ENCODE measurements at regions not wholly inside any gene's neighbourhood (a gene's known extent, or its start where the extent isn't known, plus 50 kb on each side); places are given as distances from the start of the nearest gene placed in this dataset.

- CTCF ChIA-PET: no interaction called here
Measured at GRCh38 chr10:90326498-90327267, 531.2 kb downstream of the HTR7 start.

GRCh38 chr10:90327611-90328010 lies 530.2 kb downstream of the HTR7 start:
- no peak overlapping the region for H3K4me3 Mint-ChIP-seq
- intact Hi-C loops (cut with micrococcal nuclease): no loop called here
- H3K36me3 Mint-ChIP-seq: no peaks in the 10 kb centered on the region
- ChIA-PET CTCF (interaction anchor here (0.5 kb wide), 1 partner anchor 177 kb away, joined by 3 read pairs; no protein-coding TSS in a partner anchor), POLR2A (no interaction called here)
- H3K27me3 Mint-ChIP-seq: no peaks in the 10 kb centered on the region
- H3K27ac Mint-ChIP-seq: no peak overlapping the region
- H3K4me1 Mint-ChIP-seq (ENCODE audit: low read depth): no peaks in the 10 kb centered on the region
- H3K9me3 Mint-ChIP-seq: no peaks in the 10 kb centered on the region
- DNase-seq: no peak

More at GRCh38 chr10:90326498-90327267, 531.2 kb downstream of the HTR7 start:
- H3K27ac Mint-ChIP-seq: no peak overlapping the region
- DNase-seq: no peak
- intact Hi-C loops (cut with micrococcal nuclease): no loop called here
- POLR2A ChIA-PET: no interaction called here
- no peaks in the 10 kb centered on the region for H3K9me3 Mint-ChIP-seq
- no peaks in the 10 kb centered on the region for H3K4me1 Mint-ChIP-seq (ENCODE audit: low read depth)
- H3K36me3 Mint-ChIP-seq: no peaks in the 10 kb centered on the region
- no peaks in the 10 kb centered on the region for H3K27me3 Mint-ChIP-seq
- H3K4me3 Mint-ChIP-seq: no peak overlapping the region

DNA sequence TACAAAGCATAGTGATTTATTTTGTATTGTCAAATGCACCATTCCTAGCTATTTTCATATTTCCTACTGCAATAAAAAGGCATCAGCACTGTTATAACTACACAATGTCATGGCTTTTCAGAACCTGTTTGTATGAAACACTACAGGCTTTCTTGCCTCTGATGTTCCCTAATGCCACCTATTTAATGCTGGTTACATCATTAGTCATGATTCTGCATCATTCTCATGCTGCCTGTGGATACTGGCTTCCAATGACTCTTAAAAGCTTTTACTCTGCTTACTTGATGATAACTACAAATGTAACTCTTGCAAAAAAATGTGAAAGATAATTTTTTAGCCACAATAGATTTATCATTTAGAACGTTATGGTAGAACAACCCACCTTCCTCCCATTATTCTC lies 529.4 kb downstream of the HTR7 start:
- H3K36me3 Mint-ChIP-seq: no peaks in the 10 kb centered on the region
- no peak overlapping the region for H3K27ac Mint-ChIP-seq
- no peaks in the 10 kb centered on the region for H3K27me3 Mint-ChIP-seq
- POLR2A ChIA-PET: no interaction called here
- intact Hi-C loops (cut with micrococcal nuclease): no loop called here
- CTCF ChIA-PET: no interaction called here
- no peak for DNase-seq
- H3K9me3 Mint-ChIP-seq: no peaks in the 10 kb centered on the region
- no peaks in the 10 kb centered on the region for H3K4me1 Mint-ChIP-seq (ENCODE audit: low read depth)
- no peak overlapping the region for H3K4me3 Mint-ChIP-seq

GRCh38 chr10:90328896-90329295 lies 528.9 kb downstream of the HTR7 start:
- no peaks in the 10 kb centered on the region for H3K4me1 Mint-ChIP-seq (ENCODE audit: low read depth)
- no peak for DNase-seq
- H3K9me3 Mint-ChIP-seq: no peaks in the 10 kb centered on the region
- no peaks in the 10 kb centered on the region for H3K27me3 Mint-ChIP-seq
- H3K36me3 Mint-ChIP-seq: no peaks in the 10 kb centered on the region
- ChIA-PET POLR2A (no interaction called here), CTCF (no interaction called here)
- intact Hi-C loops (cut with micrococcal nuclease): no loop called here
- H3K27ac Mint-ChIP-seq: no peak overlapping the region
- no peak overlapping the region for H3K4me3 Mint-ChIP-seq

DNA sequence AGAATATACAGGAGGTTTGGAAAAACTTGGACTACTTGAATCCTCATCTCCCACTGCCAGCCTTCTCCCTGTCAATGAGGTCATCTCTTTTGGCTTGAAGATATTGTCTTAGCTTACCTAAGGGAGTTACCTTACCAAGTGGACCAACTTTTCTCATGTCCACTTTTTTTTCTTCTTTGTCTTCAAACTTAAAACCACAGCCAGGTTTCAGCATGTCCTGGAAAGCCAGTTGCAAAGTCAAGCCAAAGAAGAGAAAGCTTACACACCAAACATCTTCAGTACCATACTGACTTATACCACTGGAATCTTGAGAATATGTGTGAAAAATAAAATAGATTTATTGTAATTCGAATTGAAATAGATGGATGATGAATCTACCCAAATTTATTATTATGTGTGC lies 520.5 kb downstream of the HTR7 start:
- CTCF ChIA-PET: no interaction called here
- Mint-ChIP-seq H3K36me3 (no peaks in the 10 kb centered on the region), H3K27me3 (no peaks in the 10 kb centered on the region)

GRCh38 chr10:90342480-90342879 lies 515.4 kb downstream of the HTR7 start:
- Mint-ChIP-seq H3K9me3 (no peaks in the 10 kb centered on the region), H3K4me1 (ENCODE audit: low read depth) (no peaks in the 10 kb centered on the region), H3K4me3 (no peak overlapping the region), H3K27me3 (no peaks in the 10 kb centered on the region), H3K27ac (no peak overlapping the region), H3K36me3 (no peaks in the 10 kb centered on the region)
- intact Hi-C loops (cut with micrococcal nuclease): no loop called here
- ChIA-PET CTCF (no interaction called here), POLR2A (no interaction called here)
- no peak for DNase-seq

More for the DNA sequence above, 520.5 kb downstream of the HTR7 start:
- Mint-ChIP-seq H3K9me3 (no peaks in the 10 kb centered on the region), H3K4me3 (no peak overlapping the region), H3K4me1 (ENCODE audit: low read depth) (no peaks in the 10 kb centered on the region), H3K27ac (no peak overlapping the region)
- DNase-seq: no peak
- intact Hi-C loops (cut with micrococcal nuclease): no loop called here
- POLR2A ChIA-PET: no interaction called here

- Mint-ChIP-seq H3K36me3 (no peaks in the 10 kb centered on the region), H3K4me3 (no peak overlapping the region), H3K4me1 (ENCODE audit: low read depth) (no peaks in the 10 kb centered on the region), H3K27me3 (no peaks in the 10 kb centered on the region), H3K27ac (no peak overlapping the region), H3K9me3 (no peaks in the 10 kb centered on the region)
- ChIA-PET CTCF (no interaction called here), POLR2A (no interaction called here)
- no peak for DNase-seq
- intact Hi-C loops (cut with micrococcal nuclease): no loop called here
Measured at GRCh38 chr10:90344226-90344625, 513.6 kb downstream of the HTR7 start.

GRCh38 chr10:90347239-90347638 lies 510.6 kb downstream of the HTR7 start:
- H3K27ac Mint-ChIP-seq: no peak overlapping the region
- H3K9me3 Mint-ChIP-seq: no peaks in the 10 kb centered on the region
- H3K36me3 Mint-ChIP-seq: no peaks in the 10 kb centered on the region
- H3K4me3 Mint-ChIP-seq: no peak overlapping the region
- no peak for DNase-seq
- H3K4me1 Mint-ChIP-seq (ENCODE audit: low read depth): no peaks in the 10 kb centered on the region
- no peaks in the 10 kb centered on the region for H3K27me3 Mint-ChIP-seq
- ChIA-PET POLR2A (no interaction called here), CTCF (no interaction called here)
- intact Hi-C loops (cut with micrococcal nuclease): no loop called here

DNA sequence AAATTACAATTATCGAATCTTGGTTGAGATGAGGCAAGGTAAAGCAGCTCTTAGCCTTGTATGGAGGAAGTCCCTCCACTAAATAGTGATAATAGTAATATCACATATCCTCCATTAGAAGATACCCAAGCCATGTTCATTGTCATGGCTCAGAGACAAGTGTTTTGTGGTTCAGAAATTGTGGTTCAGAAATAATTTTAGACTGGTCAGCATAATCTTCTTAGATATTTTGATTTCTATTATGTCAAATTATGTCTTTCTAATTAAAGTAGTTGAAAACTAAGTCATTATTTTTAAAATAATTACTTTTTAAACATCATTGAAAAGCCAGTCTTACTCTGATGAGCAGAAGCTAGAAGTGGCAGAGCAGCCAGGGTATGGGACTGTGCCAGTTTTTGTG lies 507.7 kb downstream of the HTR7 start:
- no peaks in the 10 kb centered on the region for H3K9me3 Mint-ChIP-seq
- POLR2A ChIA-PET: no interaction called here
- H3K4me3 Mint-ChIP-seq: no peak overlapping the region
- H3K27me3 Mint-ChIP-seq: no peaks in the 10 kb centered on the region
- CTCF ChIA-PET: no interaction called here
- no peaks in the 10 kb centered on the region for H3K4me1 Mint-ChIP-seq (ENCODE audit: low read depth)
- H3K27ac Mint-ChIP-seq: no peak overlapping the region
- no peaks in the 10 kb centered on the region for H3K36me3 Mint-ChIP-seq
- no peak for DNase-seq
- intact Hi-C loops (cut with micrococcal nuclease): no loop called here

DNA sequence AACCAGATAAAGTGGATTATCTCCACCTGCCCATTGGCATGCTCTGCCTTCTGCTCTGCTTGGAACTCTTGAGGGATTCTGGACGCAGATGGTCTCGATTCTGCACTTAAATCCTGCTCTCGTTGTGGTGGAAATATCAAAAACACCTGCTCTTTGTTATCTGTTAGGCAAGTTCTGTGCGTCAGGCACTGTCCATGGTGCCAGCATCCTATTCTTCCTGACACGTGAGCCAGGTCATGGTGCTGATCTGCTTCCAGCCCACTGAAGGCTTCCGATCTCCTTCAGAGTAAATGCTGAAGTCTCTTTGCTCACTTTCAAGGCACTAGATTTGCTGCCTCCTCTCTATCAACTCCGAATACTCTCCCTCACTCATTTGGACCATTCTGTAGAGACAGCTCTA lies 505.6 kb downstream of the HTR7 start:
- no peak overlapping the region for H3K4me3 Mint-ChIP-seq
- H3K27me3 Mint-ChIP-seq: no peaks in the 10 kb centered on the region
- CTCF ChIA-PET: no interaction called here
- no peaks in the 10 kb centered on the region for H3K4me1 Mint-ChIP-seq (ENCODE audit: low read depth)
- no peaks in the 10 kb centered on the region for H3K9me3 Mint-ChIP-seq
- H3K27ac Mint-ChIP-seq: no peak overlapping the region
- H3K36me3 Mint-ChIP-seq: no peaks in the 10 kb centered on the region
- no peak for DNase-seq
- intact Hi-C loops (cut with micrococcal nuclease): no loop called here
- POLR2A ChIA-PET: no interaction called here

- Mint-ChIP-seq H3K9me3 (no peaks in the 10 kb centered on the region), H3K27me3 (no peaks in the 10 kb centered on the region), H3K4me3 (no peak overlapping the region), H3K4me1 (ENCODE audit: low read depth) (no peaks in the 10 kb centered on the region), H3K27ac (no peak overlapping the region), H3K36me3 (no peaks in the 10 kb centered on the region)
- POLR2A ChIA-PET: no interaction called here
- intact Hi-C loops (cut with micrococcal nuclease): no loop called here
- DNase-seq: no peak
- CTCF ChIA-PET: no interaction called here
Measured at GRCh38 chr10:90354914-90355313, 502.9 kb downstream of the HTR7 start.

DNA sequence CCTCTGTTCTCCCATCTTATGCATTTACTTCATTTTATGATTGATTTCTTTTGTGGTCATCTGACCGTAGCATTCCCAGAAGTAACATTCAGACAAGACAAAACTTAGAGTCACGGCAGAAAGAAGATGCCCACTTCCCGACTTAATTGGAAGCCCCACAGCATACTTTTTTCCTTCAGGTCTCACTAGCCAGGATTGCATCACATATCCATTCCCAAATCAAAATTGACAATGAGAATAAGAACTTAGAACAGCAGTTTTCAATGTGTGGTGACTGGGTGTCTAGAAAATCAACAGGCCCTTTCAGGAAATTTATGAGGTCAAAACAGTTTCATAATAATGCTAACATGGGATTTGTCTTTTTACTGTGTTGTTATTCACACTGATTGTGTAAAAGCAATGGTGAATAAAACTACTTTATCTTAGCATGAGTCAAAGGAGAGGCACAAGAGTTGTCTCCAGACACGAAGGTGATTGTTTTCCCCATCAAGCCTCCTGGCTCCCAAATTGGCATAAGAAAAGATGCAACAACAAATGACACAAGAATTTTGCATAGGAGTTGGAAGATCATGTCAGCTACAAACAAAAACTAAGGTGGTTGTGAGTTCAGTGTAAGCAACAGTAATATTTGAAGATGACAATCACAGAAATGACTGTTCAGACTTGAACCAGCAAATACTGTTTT lies 493.9 kb downstream of the HTR7 start:
- POLR2A ChIA-PET: no interaction called here
- DNase-seq: no peak
- CTCF ChIA-PET: no interaction called here
- no peak overlapping the region for H3K4me3 Mint-ChIP-seq
- no peaks in the 10 kb centered on the region for H3K4me1 Mint-ChIP-seq (ENCODE audit: low read depth)
- no peaks in the 10 kb centered on the region for H3K36me3 Mint-ChIP-seq
- peaks cover under 1% of the 10 kb centered on the region for H3K9me3 Mint-ChIP-seq
- intact Hi-C loops (cut with micrococcal nuclease): no loop called here
- no peak overlapping the region for H3K27ac Mint-ChIP-seq
- no peaks in the 10 kb centered on the region for H3K27me3 Mint-ChIP-seq

- ChIA-PET CTCF (no interaction called here), POLR2A (no interaction called here)
- DNase-seq: no peak
- H3K9me3 Mint-ChIP-seq: peaks cover 6% of the 10 kb centered on the region
- H3K36me3 Mint-ChIP-seq: no peaks in the 10 kb centered on the region
- intact Hi-C loops (cut with micrococcal nuclease): no loop called here
- no peak overlapping the region for H3K4me3 Mint-ChIP-seq
- H3K4me1 Mint-ChIP-seq (ENCODE audit: low read depth): no peaks in the 10 kb centered on the region
- H3K27ac Mint-ChIP-seq: no peak overlapping the region
- H3K27me3 Mint-ChIP-seq: no peaks in the 10 kb centered on the region
Measured at GRCh38 chr10:90372451-90372850, 485.4 kb downstream of the HTR7 start.
